ENCODE measurements at regions not wholly inside any gene's neighbourhood (a gene's known extent, or its start where the extent isn't known, plus 50 kb on each side); places are given as distances from the start of the nearest gene placed in this dataset.

DNA sequence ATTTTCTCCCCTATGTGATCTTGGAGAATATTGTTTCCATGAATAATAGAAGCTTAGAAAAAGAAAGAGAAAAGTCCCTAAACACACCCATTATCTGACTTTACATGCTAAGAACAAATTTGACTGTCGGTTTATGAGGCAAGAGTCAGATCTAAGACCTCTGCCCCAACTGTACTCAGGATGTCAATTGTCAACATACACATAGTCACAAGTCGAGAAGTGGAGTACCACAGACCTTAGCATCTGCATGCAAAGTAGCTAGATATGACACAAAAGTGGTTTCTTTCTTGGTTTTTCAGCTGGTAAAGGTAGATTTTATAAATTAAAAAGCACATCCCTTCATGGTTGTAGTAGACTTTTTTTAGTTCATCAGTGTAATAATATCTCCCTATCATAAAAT lies 97.2 kb upstream of the DPYD start:
- no peak for DNase-seq
- intact Hi-C loops (cut with DNase I), result no loop called here

DNA sequence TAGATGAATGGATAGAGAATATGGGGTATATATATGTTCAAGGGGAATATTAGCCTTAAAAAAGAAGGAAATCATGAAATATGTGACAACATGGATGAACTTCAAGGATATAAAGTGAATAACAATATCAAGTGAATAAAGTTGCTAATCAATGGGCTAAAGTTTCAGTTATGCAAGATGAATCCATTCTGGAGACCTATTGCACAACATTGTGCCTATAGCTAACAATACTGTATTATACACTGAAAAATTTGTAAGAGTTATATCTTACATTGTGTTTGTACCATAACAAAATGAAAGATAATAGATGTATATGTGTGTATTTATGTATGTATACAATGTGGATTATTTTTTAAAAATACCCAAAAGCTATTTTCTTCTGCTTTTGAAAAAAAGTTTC lies 96.3 kb upstream of the DPYD start:
- intact Hi-C loops (cut with DNase I), result no loop called here
- DNase-seq, result no peak

DNA sequence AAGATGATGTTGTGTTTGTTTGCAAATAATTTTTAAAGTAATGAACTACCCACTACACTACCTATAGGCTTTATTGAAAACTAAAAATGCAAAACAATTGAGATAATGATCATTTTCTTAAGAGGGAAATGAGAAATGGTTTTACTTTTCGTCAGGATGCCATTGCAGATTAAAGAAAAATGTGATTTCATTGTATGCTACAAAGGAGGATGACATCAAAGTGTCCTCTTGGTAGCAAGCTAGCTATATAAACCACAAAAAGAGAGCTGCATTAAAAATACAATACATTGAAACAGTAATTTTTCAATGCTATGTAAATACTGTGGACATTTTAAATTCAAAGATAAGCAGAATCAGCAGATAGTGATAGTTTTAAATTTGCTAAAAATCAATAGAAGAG lies 87.5 kb upstream of the DPYD start:
- intact Hi-C loops (cut with DNase I), result no loop called here
- DNase-seq, result no peak

DNA sequence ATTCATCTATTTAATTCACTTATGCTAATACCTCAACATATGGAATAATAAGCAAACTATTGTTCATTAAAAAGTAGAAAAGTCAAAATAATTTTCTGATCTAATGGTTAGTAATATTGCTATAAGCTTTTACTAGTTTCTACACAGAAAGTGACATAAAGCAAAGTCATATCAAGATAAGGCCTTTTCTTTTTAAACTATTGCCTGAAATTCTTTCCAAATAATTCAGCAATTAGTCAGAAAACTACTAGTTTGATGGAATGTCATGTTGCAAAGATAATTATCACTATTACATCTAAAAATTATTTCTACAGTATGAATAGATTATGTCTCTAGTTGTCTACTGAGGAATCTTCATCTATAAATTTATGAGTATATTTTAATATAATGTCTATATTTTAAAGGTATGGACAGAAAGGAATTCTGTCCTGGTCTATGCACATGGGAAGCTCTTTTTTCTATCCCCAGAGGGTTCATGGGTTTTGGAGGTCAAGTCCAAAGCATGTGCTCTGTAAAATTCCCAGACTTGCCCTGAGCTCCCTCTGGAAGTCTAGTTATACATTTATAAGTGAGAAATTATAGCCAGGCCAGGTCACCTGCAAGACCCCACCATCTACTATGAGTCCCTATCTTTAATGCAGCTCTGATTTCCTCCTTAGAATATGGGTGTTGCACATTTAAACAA lies 84.6 kb upstream of the DPYD start:
- DNase-seq, result no peak
- intact Hi-C loops (cut with DNase I), result no loop called here

DNA sequence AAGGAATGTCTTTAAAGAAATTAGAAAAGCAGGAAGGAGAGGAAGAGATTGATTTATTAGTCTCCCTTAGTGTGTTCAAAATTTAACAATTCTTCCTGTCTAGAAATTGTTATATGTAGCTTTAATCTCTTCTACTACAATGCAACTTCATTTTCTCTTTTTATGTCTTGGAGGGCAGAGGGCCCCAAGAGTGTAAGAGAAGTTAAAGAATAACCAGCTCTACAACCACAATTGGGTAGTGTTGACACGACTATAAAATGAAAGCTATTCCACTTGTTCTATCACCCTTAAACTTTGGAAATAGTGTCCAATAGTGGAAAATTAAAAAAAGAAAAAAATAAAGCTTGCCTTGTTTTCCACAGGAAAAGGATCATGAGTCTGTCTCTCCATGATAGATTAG lies 82.6 kb upstream of the DPYD start:
- intact Hi-C loops (cut with DNase I), result no loop called here
- no peak for DNase-seq

DNA sequence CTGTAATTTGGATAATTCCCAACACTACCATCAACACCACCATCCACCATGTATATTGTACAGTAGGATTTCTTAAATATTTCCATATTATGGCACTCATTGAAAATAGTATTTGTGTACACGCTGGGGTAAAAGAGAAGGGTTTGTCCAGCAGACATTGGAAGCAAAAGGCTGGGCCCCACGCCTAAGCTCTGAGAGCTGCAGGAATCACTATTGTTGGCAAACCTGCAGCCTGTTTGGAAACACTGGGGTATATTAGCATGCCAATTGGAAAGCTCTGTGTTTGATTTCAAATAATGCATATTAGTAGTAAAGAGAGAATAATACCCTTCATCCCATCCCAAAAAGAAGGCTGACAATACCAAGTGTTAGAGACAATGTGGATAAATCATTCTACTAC lies 81.5 kb upstream of the DPYD start:
- intact Hi-C loops (cut with DNase I), result no loop called here
- no peak for DNase-seq

DNA sequence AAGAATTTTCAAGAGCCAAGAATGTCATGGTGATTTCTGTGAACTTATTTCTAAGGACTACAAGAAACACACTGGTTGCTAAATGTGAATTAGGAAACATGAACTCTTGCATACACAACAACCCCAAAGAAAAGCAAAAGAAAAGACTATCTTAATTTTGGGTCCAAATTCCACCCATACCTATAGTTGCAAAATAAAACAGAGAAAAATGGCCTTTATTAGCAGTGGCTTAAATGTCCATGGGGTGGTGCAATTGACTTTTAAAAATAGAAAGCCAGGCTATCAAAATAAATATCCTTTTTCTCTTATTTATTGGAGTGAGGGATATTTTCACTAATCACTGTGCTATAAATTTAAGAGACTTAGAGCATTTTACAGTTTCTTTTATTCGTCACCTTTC lies 80.9 kb upstream of the DPYD start:
- intact Hi-C loops (cut with DNase I), result no loop called here

DNA sequence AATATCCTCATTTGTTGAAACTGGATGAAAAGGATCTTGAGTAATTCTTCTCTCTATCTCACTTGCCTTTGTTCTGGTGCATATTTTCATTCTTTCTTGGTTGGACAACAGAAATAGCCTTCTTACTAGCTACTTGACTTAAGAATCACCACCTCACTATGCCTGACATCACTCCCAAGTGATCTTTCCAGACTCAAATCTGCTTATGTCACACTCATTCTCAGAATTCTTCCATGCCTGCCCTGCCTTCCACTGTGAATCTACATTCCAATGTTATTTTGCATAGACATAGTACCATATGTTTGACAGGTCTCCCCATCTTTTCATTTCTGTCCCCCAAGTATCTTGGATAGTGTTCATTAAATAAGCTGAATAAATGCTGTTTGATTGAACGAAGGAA lies 78.5 kb upstream of the DPYD start:
- no peak for DNase-seq
- intact Hi-C loops (cut with DNase I), result no loop called here

More for the DNA sequence above, 80.9 kb upstream of the DPYD start:
- no peak for DNase-seq

DNA sequence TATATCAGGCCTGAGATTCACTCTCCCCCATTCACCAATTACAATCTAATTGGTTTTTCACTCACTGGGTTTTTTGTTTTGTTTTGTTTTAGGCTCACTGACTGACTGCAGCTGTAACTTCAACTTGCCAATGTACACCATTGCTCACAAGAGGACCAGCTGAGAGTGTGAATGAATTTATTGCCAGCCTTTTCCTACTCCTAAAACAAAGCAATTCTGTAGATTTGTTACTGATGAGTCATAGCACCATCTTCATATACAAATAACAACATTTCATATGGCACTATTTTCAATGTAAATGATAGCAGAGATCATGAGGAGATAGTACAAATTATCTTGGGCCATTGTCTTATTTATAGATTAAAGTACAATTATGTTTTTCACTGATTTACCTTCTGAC lies 76.0 kb upstream of the DPYD start:
- intact Hi-C loops (cut with DNase I), result no loop called here
- no peak for DNase-seq

DNA sequence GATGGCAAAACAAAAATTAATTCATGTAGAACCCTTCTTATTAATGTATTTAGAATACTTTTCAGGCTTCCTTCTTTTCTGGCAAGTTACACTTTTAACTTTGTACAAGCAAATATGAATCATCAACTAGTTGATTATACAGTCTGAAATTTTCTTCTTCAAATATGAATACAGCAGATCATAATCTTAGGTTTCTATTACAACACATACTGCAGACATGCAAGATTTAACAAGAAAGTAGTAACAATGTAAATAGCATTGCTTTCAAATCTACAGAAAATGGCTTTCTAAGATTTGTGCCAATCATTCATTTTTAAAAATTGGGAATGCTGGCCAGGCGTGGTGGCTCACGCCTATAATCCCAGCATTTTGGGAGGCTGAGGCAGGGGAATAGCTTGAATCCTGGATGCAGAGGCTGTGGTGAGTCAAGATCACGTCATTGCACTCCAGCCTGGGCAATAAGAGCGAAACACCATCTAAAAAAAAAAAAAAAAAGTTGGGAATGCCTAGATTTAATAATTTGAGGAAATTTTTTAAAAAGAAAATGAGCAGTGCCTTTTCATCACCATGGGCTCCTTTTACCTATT lies 68.4 kb upstream of the DPYD start:
- DNase-seq, result no peak
- intact Hi-C loops (cut with DNase I), result no loop called here

DNA sequence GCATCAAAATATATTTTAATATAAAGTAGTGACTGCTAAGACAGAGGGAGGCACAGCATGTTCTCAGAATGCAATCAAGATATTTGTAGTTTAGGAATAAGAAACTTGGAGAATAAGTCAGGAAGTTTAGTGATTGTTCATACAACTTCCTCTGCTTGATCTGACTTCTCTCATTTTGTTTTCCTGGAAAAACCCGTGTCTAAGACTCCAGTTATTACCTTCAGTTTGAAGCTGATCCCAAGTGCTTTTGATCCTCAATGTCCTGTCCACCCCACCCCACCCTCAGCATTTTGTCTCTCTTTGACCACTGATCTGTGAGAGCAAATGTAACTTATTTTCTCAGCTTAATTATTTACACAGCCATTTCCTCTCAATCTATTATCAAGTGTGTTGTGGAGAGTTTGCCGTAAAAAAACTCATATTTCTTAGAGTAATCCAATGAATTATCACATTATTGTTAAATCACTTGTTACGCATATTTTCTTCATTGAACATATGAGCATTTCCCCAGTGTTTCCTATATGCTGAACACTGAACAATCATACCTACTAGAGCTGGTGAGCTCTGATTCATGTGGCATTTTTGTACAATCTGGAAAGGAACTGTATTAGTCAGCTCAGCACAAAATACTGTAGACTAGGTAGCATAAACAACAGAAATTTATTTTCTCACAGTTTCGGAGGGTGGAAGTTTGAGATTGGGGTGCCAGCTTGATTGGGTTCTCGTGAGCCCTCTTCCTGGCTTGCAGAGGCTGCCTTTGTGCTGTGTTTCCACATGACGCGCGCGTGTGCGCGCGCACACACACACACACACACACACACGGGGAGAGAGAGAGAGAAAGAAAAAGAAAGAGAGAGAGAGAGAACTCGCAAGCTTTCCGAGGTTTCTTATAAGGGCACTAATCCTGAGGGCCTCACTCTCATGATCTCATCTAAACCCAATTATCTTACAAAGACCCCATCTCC lies 65.5 kb upstream of the DPYD start:
- DNase-seq, result no peak
- intact Hi-C loops (cut with DNase I), result no loop called here

DNA sequence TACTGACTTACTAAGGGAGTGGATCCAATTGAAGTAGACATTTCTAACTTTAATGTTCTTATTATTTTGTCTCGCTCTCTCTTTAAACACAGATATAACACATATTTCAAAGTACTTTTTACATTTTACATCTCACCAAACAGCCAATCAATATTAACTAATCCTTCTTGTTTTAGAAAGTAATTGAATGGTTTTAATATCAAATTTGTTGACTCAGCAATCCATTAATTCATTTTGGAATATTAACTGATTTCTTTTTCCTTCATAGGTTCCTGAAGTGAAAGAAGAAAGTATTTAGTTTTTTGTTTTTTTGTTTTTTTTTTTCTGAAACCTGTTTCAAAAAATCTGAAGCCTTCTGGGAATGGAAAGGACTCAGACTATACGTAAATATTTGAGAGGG lies 62.3 kb upstream of the DPYD start:
- DNase-seq, result no peak
- intact Hi-C loops (cut with DNase I), result no loop called here

DNA sequence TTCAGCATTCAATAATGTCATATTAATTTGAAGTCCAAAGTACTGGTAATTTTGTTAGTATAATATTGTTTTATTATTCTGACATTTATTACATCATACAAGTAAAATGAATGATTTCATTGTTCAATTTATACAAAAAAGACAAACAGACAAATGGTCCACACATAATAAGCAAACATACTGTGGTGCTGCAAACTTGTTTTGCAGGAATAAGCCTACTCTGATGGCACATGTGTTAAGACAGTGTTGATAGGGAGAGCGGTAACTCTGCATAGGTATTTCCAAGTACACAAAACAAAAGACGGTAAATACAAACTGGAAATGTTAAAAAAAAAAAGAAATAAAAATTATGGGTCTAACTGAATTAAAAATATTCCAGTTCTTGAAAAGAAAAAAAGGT lies 59.7 kb upstream of the DPYD start:
- DNase-seq, result no peak
- intact Hi-C loops (cut with DNase I), result no loop called here

DNA sequence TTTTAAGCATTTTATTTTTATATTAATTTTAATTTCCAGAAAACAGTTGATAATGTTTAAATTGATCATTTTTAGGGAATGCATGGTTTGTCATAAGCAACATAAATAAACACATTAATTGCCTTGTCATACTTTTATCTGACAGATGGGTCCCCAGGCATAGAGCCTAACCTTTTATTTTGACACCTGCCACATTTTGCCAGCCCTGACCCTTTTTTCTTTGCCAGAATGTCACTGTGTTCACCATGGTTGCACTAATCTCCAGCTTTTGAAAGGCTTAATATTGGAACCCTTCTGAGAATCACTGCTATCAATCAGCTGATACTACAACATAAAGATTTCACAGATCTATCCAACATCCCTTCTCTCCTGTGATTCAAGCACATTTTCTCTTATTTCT lies 56.0 kb upstream of the DPYD start:
- intact Hi-C loops (cut with DNase I), result no loop called here

More for the DNA sequence above, 56.0 kb upstream of the DPYD start:
- no peak for DNase-seq
